IPS-15b (cell line): ENCODE measurements at regions not wholly inside any gene's neighbourhood (a gene's known extent, or its start where the extent isn't known, plus 50 kb on each side); places are given as distances from the start of the nearest gene placed in this dataset.

Experiments
- H3K27me3 ChIP-seq: one replicate; pipeline ENCODE4 v1.6.1; 2013; ENCODE audit warnings: low read length; ENCODE audit not compliant: control insufficient read depth, insufficient read depth
- H3K36me3 ChIP-seq: one replicate; pipeline ENCODE4 v1.6.1; 2013; ENCODE audit warnings: low read length; ENCODE audit not compliant: control insufficient read depth, insufficient read depth
- H3K4me1 ChIP-seq: one replicate; pipeline ENCODE4 v1.6.1; 2013; ENCODE audit warnings: mild to moderate bottlenecking, low read length; ENCODE audit not compliant: control insufficient read depth, insufficient read depth
- H3K4me3 ChIP-seq: one replicate; pipeline ENCODE4 v1.5.1; 2013; ENCODE audit warnings: low read depth, low read length
- H3K9ac ChIP-seq: one replicate; pipeline ENCODE4 v1.6.1; 2013; ENCODE audit warnings: low read depth, mild to moderate bottlenecking, low read length
- H3K9me3 ChIP-seq: one replicate; pipeline ENCODE4 v1.6.1; 2013; ENCODE audit warnings: mild to moderate bottlenecking, low read length; ENCODE audit not compliant: control insufficient read depth, insufficient read depth

DNA sequence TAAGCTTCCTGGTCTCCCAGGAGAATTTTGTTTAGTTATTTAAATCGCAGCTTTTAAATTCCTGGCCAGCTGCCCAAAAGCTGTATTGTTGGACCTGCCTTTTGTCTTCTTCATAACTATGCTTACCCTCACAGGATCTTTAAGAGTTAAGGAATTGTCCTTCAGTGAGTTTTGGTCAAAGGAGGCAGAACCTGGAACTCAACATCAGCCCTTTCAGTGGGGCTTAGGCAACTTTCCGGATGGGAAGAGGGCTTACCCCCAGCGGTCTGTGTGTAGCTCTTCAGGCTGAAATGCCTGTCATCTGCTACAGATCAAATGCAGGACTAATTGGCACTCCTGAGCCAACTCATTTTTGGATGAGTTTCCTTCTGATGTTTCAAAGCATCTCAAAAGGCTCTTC lies 402.6 kb downstream of the SIPA1L2 start:
- Histone ChIP-seq H3K27me3 (peaks cover 39% of the 10 kb centered on the region), H3K36me3 (no peaks in the 10 kb centered on the region), H3K4me3 (no peak overlapping the region), H3K9me3 (no peaks in the 10 kb centered on the region), H3K4me1 (peaks cover 9% of the 10 kb centered on the region), H3K9ac (no peak overlapping the region)

DNA sequence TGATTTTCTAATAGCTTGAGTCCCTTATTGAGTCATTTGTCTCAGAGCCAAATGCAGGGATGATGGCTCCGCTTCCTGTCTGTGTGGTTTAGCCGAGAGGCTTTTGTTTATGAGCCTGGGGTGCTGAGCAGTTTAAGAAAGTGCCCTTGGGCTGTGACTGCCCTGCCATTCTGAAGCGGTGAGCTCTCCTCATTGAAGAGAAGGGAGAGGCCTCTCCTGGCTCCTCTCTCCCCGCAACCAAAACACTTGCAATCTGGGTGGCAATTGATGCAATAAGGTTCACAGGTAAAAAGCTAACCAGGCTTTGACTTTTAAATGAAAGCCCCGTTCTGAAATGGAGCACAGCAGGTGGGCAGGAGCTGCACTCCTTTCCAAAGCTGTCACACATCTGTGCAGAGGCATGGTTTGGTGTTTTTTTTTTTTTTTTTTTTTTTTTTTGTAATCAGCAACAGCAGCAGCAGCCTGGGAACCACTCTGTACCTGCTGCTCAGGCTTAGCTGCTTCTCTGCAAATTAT lies 403.7 kb downstream of the SIPA1L2 start:
- Histone ChIP-seq H3K9me3 (no peaks in the 10 kb centered on the region), H3K27me3 (peaks cover 48% of the 10 kb centered on the region), H3K4me1 (peaks cover 9% of the 10 kb centered on the region), H3K36me3 (no peaks in the 10 kb centered on the region), H3K4me3 (no peak overlapping the region), H3K9ac (no peak overlapping the region)

GRCh38 chr1:232225336-232226131 lies 404.4 kb downstream of the SIPA1L2 start:
- Histone ChIP-seq H3K36me3 (no peaks in the 10 kb centered on the region), H3K9me3 (no peaks in the 10 kb centered on the region), H3K4me1 (peaks cover 9% of the 10 kb centered on the region), H3K4me3 (no peak overlapping the region), H3K9ac (no peak overlapping the region), H3K27me3 (peaks cover 55% of the 10 kb centered on the region)

DNA sequence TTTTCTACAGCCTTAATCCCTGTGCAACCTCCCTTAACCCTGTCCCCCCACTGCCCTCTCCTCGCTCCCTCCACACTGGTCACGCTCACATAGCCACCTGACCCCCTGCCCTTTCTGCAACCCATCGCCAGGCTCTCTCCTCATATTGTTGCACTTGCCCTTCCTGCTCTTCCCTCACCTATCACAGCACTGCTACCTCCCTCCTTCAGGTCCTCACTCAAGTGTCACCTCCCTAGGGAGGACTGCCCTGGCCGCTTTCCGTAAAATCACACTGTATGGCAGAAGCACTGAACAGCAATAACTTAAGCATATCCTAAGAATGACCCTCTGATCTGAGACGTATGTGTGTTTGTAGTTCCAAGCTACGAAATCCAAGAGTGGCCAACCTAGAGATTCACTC lies 406.0 kb downstream of the SIPA1L2 start:
- no peaks in the 10 kb centered on the region for H3K9me3 ChIP-seq
- no peaks in the 10 kb centered on the region for H3K36me3 ChIP-seq
- H3K27me3 ChIP-seq = peaks cover 63% of the 10 kb centered on the region
- no peak overlapping the region for H3K4me3 ChIP-seq
- H3K9ac ChIP-seq = no peak overlapping the region
- peaks cover 9% of the 10 kb centered on the region for H3K4me1 ChIP-seq

GRCh38 chr1:232223183-232223708 lies 406.7 kb downstream of the SIPA1L2 start:
- H3K4me3 ChIP-seq = no peak overlapping the region
- H3K36me3 ChIP-seq = no peaks in the 10 kb centered on the region
- no peak overlapping the region for H3K9ac ChIP-seq
- peaks cover 67% of the 10 kb centered on the region for H3K27me3 ChIP-seq
- peaks cover 9% of the 10 kb centered on the region for H3K4me1 ChIP-seq
- no peaks in the 10 kb centered on the region for H3K9me3 ChIP-seq

DNA sequence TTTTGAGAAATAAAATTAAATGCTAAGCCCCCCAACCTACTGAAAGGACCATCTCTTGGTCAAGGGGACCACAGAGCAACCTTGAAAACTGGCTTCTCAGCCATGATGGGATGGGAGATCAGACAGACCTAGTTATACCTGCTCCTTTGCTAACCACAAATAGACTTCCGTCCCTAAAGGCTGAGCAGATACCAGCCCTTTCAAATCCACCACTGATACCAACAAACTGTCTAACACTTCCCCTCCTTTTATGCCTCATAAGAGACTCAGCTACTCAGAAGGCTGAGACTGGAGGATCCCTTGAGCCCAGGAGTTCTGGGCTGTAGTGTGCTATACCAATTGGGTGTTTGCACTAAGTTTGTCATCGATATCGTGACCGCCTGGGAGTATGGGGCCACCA lies 407.3 kb downstream of the SIPA1L2 start:
- Histone ChIP-seq H3K27me3 (peaks cover 66% of the 10 kb centered on the region), H3K36me3 (no peaks in the 10 kb centered on the region), H3K9me3 (no peaks in the 10 kb centered on the region), H3K9ac (no peak overlapping the region), H3K4me3 (no peak overlapping the region), H3K4me1 (peaks cover 6% of the 10 kb centered on the region)

DNA sequence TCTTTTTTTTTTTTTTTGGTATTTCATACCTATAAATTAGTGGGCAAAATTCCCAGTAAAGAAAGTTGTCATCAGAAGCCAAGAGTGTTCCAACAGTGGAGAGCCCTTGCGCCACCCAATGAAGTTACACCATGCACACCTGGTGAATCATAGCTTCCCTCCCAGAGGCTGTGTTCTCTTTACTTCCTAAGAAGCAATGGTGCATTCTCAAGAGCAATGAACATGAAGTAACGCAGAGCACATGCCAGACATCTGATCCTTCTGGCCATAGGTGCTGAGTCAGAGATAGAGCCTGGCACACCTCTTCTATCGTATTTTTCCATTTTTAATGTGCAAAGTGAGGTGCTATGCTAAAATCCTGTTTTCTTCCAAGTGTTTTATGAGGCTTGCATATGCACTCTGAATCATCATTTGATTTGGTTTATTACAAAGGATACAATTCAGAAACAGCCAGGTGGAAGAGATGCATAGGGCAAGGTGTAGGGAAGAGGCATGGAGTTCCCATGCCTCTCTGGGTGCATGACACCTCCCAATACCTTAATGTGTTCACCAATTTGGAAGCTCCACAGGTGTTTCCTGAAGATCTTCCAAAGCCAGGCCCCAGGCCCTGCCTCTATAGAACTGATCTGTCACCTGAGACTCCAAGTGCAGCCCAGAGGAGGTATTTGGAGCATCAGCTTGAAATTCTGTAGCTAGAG lies 408.0 kb downstream of the SIPA1L2 start:
- H3K27me3 ChIP-seq = peaks cover 69% of the 10 kb centered on the region
- H3K9ac ChIP-seq = no peak overlapping the region

DNA sequence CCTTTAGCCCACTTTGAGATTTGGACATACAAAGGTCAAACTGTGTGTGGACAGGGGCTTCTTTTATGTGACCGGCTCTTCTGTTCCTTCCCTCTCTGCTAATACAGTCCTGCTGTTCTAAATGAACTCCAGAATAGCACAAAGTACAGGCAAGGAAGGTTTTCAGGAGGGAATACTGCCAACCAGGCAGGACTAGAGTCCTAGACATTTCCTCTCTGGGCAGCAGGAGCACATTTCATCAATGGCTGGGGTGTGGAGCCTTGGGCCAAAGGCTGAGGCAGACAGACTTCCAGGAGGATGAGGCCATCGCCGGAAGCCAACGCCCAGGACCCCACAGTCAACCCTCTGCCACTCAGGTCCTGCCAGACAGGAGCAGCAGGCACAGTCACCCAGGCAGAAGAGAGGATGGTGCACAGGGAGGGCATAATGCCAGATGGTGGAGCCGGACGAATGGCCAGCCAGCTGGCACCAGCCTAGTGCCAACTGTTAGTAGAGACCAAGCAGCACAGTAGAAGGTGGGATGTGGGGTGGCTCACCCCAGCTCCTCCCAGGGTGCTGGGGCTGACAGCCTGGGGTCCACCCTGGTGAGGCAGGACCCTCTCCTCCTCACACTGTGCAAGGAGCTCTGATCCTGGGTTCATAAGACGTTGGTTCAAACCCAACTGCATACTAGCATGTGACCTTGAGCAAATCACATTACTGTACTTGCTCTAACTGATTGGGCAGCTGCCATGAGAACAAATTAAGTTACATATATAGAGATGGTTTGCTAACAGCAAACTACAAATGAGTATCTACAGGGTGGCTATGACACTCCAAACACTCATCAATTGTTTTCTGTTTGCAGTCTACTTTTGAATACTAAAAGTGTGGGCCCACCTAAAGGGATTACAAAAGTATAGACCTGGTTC lies 410.7 kb downstream of the SIPA1L2 start:
- no peak overlapping the region for H3K9ac ChIP-seq
- H3K4me1 ChIP-seq = no peaks in the 10 kb centered on the region
- no peaks in the 10 kb centered on the region for H3K36me3 ChIP-seq

More for the DNA sequence above, 408.0 kb downstream of the SIPA1L2 start:
- Histone ChIP-seq H3K4me1 (peaks cover 3% of the 10 kb centered on the region), H3K9me3 (no peaks in the 10 kb centered on the region), H3K4me3 (no peak overlapping the region), H3K36me3 (no peaks in the 10 kb centered on the region)

DNA sequence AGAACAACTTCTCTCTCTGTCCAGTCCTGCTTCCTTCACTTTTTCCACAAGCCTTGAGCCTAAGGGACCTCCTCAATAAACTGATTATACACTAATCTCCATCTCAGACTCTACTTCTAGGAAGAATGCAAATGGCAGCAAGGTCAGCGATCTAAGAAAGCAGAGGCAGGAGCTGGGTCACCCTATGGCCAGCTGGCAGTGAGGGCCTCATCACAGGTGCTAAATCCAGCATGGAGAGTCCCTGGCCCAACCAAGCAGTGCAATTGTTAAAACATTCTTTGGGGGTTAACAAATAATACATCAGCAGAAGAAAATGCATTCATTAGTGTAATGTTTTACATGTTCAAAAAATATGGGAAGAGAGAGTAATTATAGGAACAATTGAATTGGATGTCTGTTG lies 416.0 kb downstream of the SIPA1L2 start:
- Histone ChIP-seq H3K27me3 (peaks cover 11% of the 10 kb centered on the region), H3K4me3 (no peak overlapping the region), H3K36me3 (no peaks in the 10 kb centered on the region), H3K9me3 (no peaks in the 10 kb centered on the region), H3K9ac (no peak overlapping the region), H3K4me1 (no peaks in the 10 kb centered on the region)

More for the DNA sequence above, 410.7 kb downstream of the SIPA1L2 start:
- Histone ChIP-seq H3K9me3 (no peaks in the 10 kb centered on the region), H3K27me3 (peaks cover 54% of the 10 kb centered on the region), H3K4me3 (no peak overlapping the region)

GRCh38 chr1:232212253-232212652 lies 417.7 kb downstream of the SIPA1L2 start:
- Histone ChIP-seq H3K36me3 (no peaks in the 10 kb centered on the region), H3K4me1 (no peaks in the 10 kb centered on the region), H3K9me3 (no peaks in the 10 kb centered on the region), H3K9ac (no peak overlapping the region), H3K4me3 (no peak overlapping the region), H3K27me3 (peaks cover 1% of the 10 kb centered on the region)

DNA sequence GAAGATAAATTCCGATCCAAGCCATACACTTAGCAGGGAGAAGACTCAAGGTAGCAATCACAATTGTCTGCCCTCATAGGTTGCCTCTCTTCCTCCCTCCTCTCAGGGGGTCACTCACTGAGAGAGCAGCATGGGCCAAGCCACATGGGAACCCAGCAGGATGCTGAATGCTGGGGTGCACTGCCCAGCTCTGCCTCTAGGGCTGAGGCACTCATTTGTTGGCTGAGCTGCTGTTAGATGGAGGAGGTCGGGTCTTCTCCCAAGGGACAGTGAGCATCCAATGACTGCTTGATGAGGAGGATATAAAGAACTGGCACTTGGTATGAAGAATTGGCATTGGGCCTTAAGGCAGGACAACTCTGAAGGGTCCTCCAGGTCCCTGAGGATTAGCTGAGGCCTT lies 418.8 kb downstream of the SIPA1L2 start:
- Histone ChIP-seq H3K36me3 (no peaks in the 10 kb centered on the region), H3K9me3 (no peaks in the 10 kb centered on the region), H3K4me1 (no peaks in the 10 kb centered on the region), H3K9ac (no peak overlapping the region), H3K27me3 (no peaks in the 10 kb centered on the region), H3K4me3 (no peak overlapping the region)
